Endothelial cell of umbilical vein (primary cell): ENCODE measurements at regions not wholly inside any gene's neighbourhood (a gene's known extent, or its start where the extent isn't known, plus 50 kb on each side); places are given as distances from the start of the nearest gene placed in this dataset.

ENCODE experiments used
- CTCF ChIP-seq, 2 donors: IDR thresholded peaks; 1 replicate in 1 of 2; 2 replicates in 1 of 2; pipeline ENCODE4 v1.5.1; 2011; ENCODE audit warnings: low read length in 2 of 2, mild to moderate bottlenecking in 2 of 2, moderate library complexity in 2 of 2, control low read depth in 1 of 2, inconsistent platforms in 1 of 2, low read depth in 1 of 2; ENCODE audit not compliant: insufficient read depth in 1 of 2; ENCODE audit errors: extremely low read depth in 1 of 2
- FOS ChIP-seq: IDR thresholded peaks from 2 replicates; pipeline ENCODE4 v1.6.1; 2011; ENCODE audit warnings: mild to moderate bottlenecking, low read length, moderate library complexity, borderline replicate concordance; ENCODE audit not compliant: insufficient read depth
- JUN ChIP-seq: IDR thresholded peaks from 2 replicates; pipeline ENCODE4 v1.6.1; 2011; ENCODE audit warnings: borderline replicate concordance, low read depth; ENCODE audit not compliant: insufficient read length, insufficient read depth

- no peak for TF ChIP-seq CTCF (IDR thresholded peaks at IDR 0.05; ENCODE audit: extremely low read depth in 1 of 2, insufficient read depth in 1 of 2, low read depth in 1 of 2, low read length in 2 of 2)
- no peak for TF ChIP-seq JUN
- no peak for TF ChIP-seq FOS
These were observed 502.8 kb downstream of the TCERG1L start for GRCh38 chr10:130808686-130809085.
